ENCODE measurements at regions not wholly inside any gene's neighbourhood (a gene's known extent, or its start where the extent isn't known, plus 50 kb on each side); places are given as distances from the start of the nearest gene placed in this dataset.

- TF ChIP-seq CTCF (IDR thresholded peaks at IDR 0.05; ENCODE audit: borderline replicate concordance, extremely low read depth, low read length, poor library complexity, severe bottlenecking), result no peak
- TF ChIP-seq EZH2 (IDR thresholded peaks at IDR 0.05; ENCODE audit: borderline replicate concordance, low read depth, low read length, severe bottlenecking), result no peak
Observed at GRCh38 chr6:82066196-82066595, 181.3 kb downstream of the IBTK start.

All from DND-41 (cell line).